Heart left ventricle (tissue), 16 donors: ENCODE measurements at regions not wholly inside any gene's neighbourhood (a gene's known extent, or its start where the extent isn't known, plus 50 kb on each side); places are given as distances from the start of the nearest gene placed in this dataset.

Experiments used
- ATAC-seq, 4 donors: fragments of 200-7000 bp; cut with Tn5 transposase; one replicate each; pipeline ENCODE4 v1.9.1; 2020 to 2022; ENCODE audit warnings: moderate library complexity in 4 of 4, mild to moderate bottlenecking in 3 of 4, moderate number of reproducible peaks in 1 of 4
- DNase-seq, 5 donors: peaks; one replicate each; pipeline ENCODE4 v3.0.0-alpha.2; 2020
- H3K27ac ChIP-seq, 12 donors: fragments of 200-600 bp; sonication (generic) in 4 of 12; one replicate each; pipeline versions ENCODE4 v1.5.0 to v1.8.0; 2016 to 2022; ENCODE audit warnings: mild to moderate bottlenecking in 2 of 12
- H3K27me3 ChIP-seq, 9 donors: fragments of 200-600 bp; sonication (generic) in 2 of 9; one replicate each; pipeline versions ENCODE4 v1.5.1 to v1.8.0; 2016 to 2022; ENCODE audit warnings: mild to moderate bottlenecking in 3 of 9
- H3K36me3 ChIP-seq, 9 donors: fragments of 200-600 bp; sonication (generic) in 2 of 9; one replicate each; pipeline versions ENCODE4 v1.5.0 to v1.8.0; 2018 to 2022; ENCODE audit warnings: mild to moderate bottlenecking in 2 of 9
- H3K4me1 ChIP-seq, 12 donors: fragments of 200-600 bp; sonication (generic) in 4 of 12; one replicate each; pipeline versions ENCODE4 v1.5.0 to v1.8.0; 2016 to 2022; ENCODE audit warnings: mild to moderate bottlenecking in 3 of 12
- H3K4me3 ChIP-seq, 12 donors: fragments of 200-600 bp; sonication (generic) in 4 of 12; one replicate each; pipeline versions ENCODE4 v1.5.0 to v1.8.0; 2017 to 2022; ENCODE audit warnings: mild to moderate bottlenecking in 9 of 12, moderate library complexity in 4 of 12
- H3K9me3 ChIP-seq, 12 donors: fragments of 200-600 bp; sonication (generic) in 4 of 12; one replicate each; pipeline versions ENCODE4 v1.5.0 to v1.8.0; 2016 to 2022; ENCODE audit warnings: mild to moderate bottlenecking in 1 of 12
- CTCF ChIP-seq, 12 donors: fragments of 200-600 bp; sonication (generic) in 4 of 12; IDR thresholded peaks; one replicate each; pipeline versions ENCODE4 v1.5.0 to v1.8.0; 2018 to 2022; ENCODE audit warnings: antibody characterized with exemption in 12 of 12, mild to moderate bottlenecking in 5 of 12
- POLR2A ChIP-seq, 2 donors: fragments of 450-650 bp; IDR thresholded peaks; one replicate each; pipeline ENCODE4 v1.6.1; 2017; ENCODE audit warnings: antibody characterized with exemption in 2 of 2, mild to moderate bottlenecking in 2 of 2, moderate library complexity in 2 of 2
- WGBS, 4 donors: extraction: QIAGEN DNeasy Blood & Tissue Kit in 2 of 4; methylation state at CpG; one replicate each; pipeline versions ENCODE4 v1.1.5 to v1.1.7; 2013 to 2018; 5-methylcytosine and 5-hydroxymethylcytosine counted together
- intact Hi-C, 10 donors: fragments of 100-400 bp; cut with DNase I; formaldehyde crosslinking; loops; one replicate each; pipeline versions ENCODE4 v1.11.1 to v1.14.2; 2022
- donor health status: ischemic (EF 13 %, LVEDD 7.1; RV severe dilation, severe dysfunction).
- donor health status: healthy with polysubstance abuse.
- donor health status: DM: no; HTN: yes; CAD: no.
- donor health status: DM: no; HTN: no; CAD: no.
- donor health status: ischemic (EF 25% LVEDD 6.9; RV normal size, moderate dysfunction).
- donor health status: ischemic (EF 25% LVEDD 5.7; RV mildly dilated, moderate dysfunction).
- donor health status: healthy.
- donor health status: DM: yes; HTN: yes; CAD: no.
- donor health status: ischemic (EF 35%, LVEDD 5.7; RV mildly dilated, moderate dysfunction).
- donor health status: nonischemic (EF 11% LVEDD 7.7; RV severe dilation, severe dysfunction).
- donor health status: DM: yes; HTN: yes; CAD: no.
- donor health status: PGD.
- donor health status: ischemic (EF 29% LVEDD 5.4; RV normal size, mild dysfunction).
- donor health status: nonischemic (EF 23%, LVEDD 6.1; RV moderate dilation, normal function).

DNA sequence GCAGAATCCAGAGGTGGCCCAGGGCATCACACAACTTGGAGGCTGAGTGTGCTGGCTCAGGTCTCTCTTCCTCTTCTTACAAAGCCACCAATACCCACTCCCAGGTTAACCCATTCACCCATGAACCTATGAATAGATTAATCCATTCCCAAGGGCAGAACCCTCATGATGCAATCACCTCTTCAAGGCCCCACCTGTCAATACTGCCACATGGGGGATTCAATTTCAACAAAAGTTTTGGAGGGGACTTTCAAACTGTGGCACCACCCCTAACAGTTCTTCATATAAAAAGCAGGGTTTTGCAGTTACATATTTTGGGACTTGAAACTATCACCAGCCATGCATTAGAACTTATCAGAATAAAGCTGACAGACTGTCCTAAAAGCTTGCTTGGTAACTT lies 193.6 kb upstream of the RNF32 start:
- DNase-seq = no peak
- Histone ChIP-seq H3K9me3 (no peaks in the 10 kb centered on the region), H3K4me1 (no peaks in the 10 kb centered on the region), H3K27ac (no peak overlapping the region), H3K4me3 (no peak overlapping the region), H3K27me3 (peaks cover 0 to 11% (median 0%) of the 10 kb centered on the region in 9 donors), H3K36me3 (no peaks in the 10 kb centered on the region)
- TF ChIP-seq POLR2A (IDR thresholded peaks at IDR 0.05) = no peak
- TF ChIP-seq CTCF (IDR thresholded peaks at IDR 0.05) = no peak
- intact Hi-C loops = no loop called here
- ATAC-seq = no peak

DNA sequence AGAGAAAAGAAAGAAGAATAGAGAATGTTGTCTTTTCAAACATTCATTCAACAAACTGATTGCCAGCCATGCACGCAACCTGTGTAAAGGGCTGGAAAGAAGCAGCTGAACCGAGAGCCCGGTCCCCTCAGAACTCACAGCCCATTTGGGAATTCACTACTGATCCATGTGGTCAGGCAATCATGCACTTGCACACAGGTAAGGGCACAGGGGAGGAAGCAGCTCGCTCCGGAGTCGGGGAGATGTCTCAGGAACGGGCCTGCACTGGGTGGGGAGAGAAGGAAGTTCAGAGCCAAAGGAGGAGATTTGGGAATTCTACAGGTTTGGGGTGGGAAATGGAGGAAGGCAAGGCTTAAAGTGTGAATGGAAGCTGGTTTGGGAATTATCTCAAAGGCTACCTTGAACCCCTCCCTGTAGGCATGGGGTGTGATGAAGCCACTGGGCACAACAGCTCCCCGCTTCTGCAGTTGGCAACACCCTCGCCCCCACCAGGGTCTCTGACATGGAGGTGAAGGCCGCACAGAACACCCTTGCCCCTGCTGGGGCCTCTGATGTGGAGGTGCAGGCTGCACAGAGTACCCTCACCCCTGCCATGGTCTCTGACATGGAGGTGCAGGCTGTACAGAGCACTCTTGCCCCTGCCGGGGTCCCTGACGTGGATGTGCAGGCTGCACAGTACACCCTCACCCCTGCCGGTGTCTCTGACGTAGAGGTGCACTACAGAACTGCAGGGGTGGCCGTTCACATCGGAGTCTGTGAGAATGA lies 194.4 kb upstream of the RNF32 start:
- DNase-seq (no peak), ATAC-seq (peak in 1 of 4 donors; percentile 20)
- no peak overlapping the region for H3K27ac ChIP-seq
- no peaks in the 10 kb centered on the region for H3K36me3 ChIP-seq
- H3K4me1 ChIP-seq = no peaks in the 10 kb centered on the region
- TF ChIP-seq POLR2A (IDR thresholded peaks at IDR 0.05) (no peak), CTCF (IDR thresholded peaks at IDR 0.05) (no peak)
- no peaks in the 10 kb centered on the region for H3K9me3 ChIP-seq
- peaks cover 0 to 19% (median 0%) of the 10 kb centered on the region in 9 donors for H3K27me3 ChIP-seq
- no peak overlapping the region for H3K4me3 ChIP-seq
- 81 to 85% (median 83%) methylated on average over 16 of the region's 16 CpGs for WGBS, 4 donors
- intact Hi-C loops = no loop called here

GRCh38 chr7:156442516-156442915 lies 198.1 kb upstream of the RNF32 start:
- H3K4me3 ChIP-seq = no peak overlapping the region
- intact Hi-C loops = no loop called here
- no peak overlapping the region for H3K27ac ChIP-seq
- 35 to 47% (median 40%) methylated on average over 10 of the region's 10 CpGs for WGBS, 4 donors
- DNase-seq = no peak
- peaks cover 0 to 20% (median 0%) of the 10 kb centered on the region in 9 donors for H3K27me3 ChIP-seq
- no peaks in the 10 kb centered on the region for H3K4me1 ChIP-seq
- no peak for ATAC-seq
- no peak for TF ChIP-seq CTCF (IDR thresholded peaks at IDR 0.05)
- TF ChIP-seq POLR2A (IDR thresholded peaks at IDR 0.05) = no peak
- H3K9me3 ChIP-seq = no peaks in the 10 kb centered on the region
- H3K36me3 ChIP-seq = no peaks in the 10 kb centered on the region

- H3K27me3 ChIP-seq = peaks cover 0 to 14% (median 0%) of the 10 kb centered on the region in 9 donors
- 84 to 90% (median 88%) methylated on average over 13 of the region's 13 CpGs for WGBS, 4 donors
- ATAC-seq (no peak), DNase-seq (no peak)
- H3K4me1 ChIP-seq = no peaks in the 10 kb centered on the region
- TF ChIP-seq POLR2A (IDR thresholded peaks at IDR 0.05) (no peak), CTCF (IDR thresholded peaks at IDR 0.05) (no peak)
- no peaks in the 10 kb centered on the region for H3K9me3 ChIP-seq
- intact Hi-C loops = no loop called here
- no peaks in the 10 kb centered on the region for H3K36me3 ChIP-seq
- no peak overlapping the region for H3K27ac ChIP-seq
- no peak overlapping the region for H3K4me3 ChIP-seq
These were observed 200.1 kb upstream of the RNF32 start for GRCh38 chr7:156440456-156440855.
